Calu3 (cell line): ENCODE measurements at regions not wholly inside any gene's neighbourhood (a gene's known extent, or its start where the extent isn't known, plus 50 kb on each side); places are given as distances from the start of the nearest gene placed in this dataset.

Experiments
- BruUV-seq: library from RNA; stranded (reverse); fragments of 400-500 nt; replicated peaks from 2 replicates; lab custom pipeline; 2021; lab: Mats Ljungman, UMichigan
- CTCF ChIA-PET: fragments of 300-600 bp; sonication (Branson Sonifier 250); formaldehyde crosslinking; loops from one replicate; lab custom pipeline; 2022; ENCODE audit warnings: antibody characterized with exemption; lab: Charles Lee
- DNase-seq: peaks from one replicate; pipeline ENCODE4 v3.0.0; 2022
- H3K27ac Mint-ChIP-seq: one replicate; pipeline ENCODE4 v1.8.0; 2022; ENCODE audit warnings: mixed read lengths; ENCODE audit not compliant: unreplicated experiment
- H3K27me3 Mint-ChIP-seq: one replicate; pipeline ENCODE4 v1.8.0; 2022; ENCODE audit warnings: mixed read lengths; ENCODE audit not compliant: unreplicated experiment
- H3K36me3 Mint-ChIP-seq: one replicate; pipeline ENCODE4 v1.8.0; 2022; ENCODE audit warnings: mild to moderate bottlenecking, moderate library complexity, mixed read lengths; ENCODE audit not compliant: insufficient read depth, unreplicated experiment
- H3K4me1 Mint-ChIP-seq: one replicate; pipeline ENCODE4 v1.8.0; 2022; ENCODE audit warnings: mild to moderate bottlenecking, low read depth, mixed read lengths; ENCODE audit not compliant: unreplicated experiment
- H3K4me3 Mint-ChIP-seq: one replicate; pipeline ENCODE4 v1.8.0; 2022; ENCODE audit warnings: mild to moderate bottlenecking, low read depth, moderate library complexity, mixed read lengths; ENCODE audit not compliant: unreplicated experiment
- H3K9me3 Mint-ChIP-seq: one replicate; pipeline ENCODE4 v1.8.0; 2022; ENCODE audit warnings: low read depth, mixed read lengths; ENCODE audit not compliant: unreplicated experiment
- CTCF ChIP-seq: fragments of 200-600 bp; IDR thresholded peaks from one replicate; pipeline ENCODE4 v1.8.0; 2022; ENCODE audit warnings: antibody characterized with exemption; ENCODE audit not compliant: unreplicated experiment
- intact Hi-C: fragments of 100-400 bp; cut with micrococcal nuclease; formaldehyde crosslinking; loops from one replicate; pipeline ENCODE4 v1.10.0; 2022; ENCODE audit not compliant: unreplicated experiment

GRCh38 chr2:183408562-183408961 is 284.3 kb downstream of the NUP35 start:
- Mint-ChIP-seq H3K27me3 (no peaks in the 10 kb centered on the region), H3K9me3 (no peaks in the 10 kb centered on the region), H3K27ac (no peak overlapping the region), H3K4me1 (no peaks in the 10 kb centered on the region), H3K4me3 (no peak overlapping the region), H3K36me3 (no peaks in the 10 kb centered on the region)
- no peak for TF ChIP-seq CTCF
- intact Hi-C loops: no loop called here
- CTCF ChIA-PET: no interaction called here
- BruUV-seq: no TSS peak
- no peak for DNase-seq

GRCh38 chr2:183409662-183410061 is 285.4 kb downstream of the NUP35 start:
- no peak overlapping the region for H3K4me3 Mint-ChIP-seq
- H3K36me3 Mint-ChIP-seq: no peaks in the 10 kb centered on the region
- no peaks in the 10 kb centered on the region for H3K27me3 Mint-ChIP-seq
- no peaks in the 10 kb centered on the region for H3K4me1 Mint-ChIP-seq
- BruUV-seq: no TSS peak
- intact Hi-C loops: no loop called here
- H3K9me3 Mint-ChIP-seq: no peaks in the 10 kb centered on the region
- no peak overlapping the region for H3K27ac Mint-ChIP-seq
- no peak for DNase-seq
- CTCF ChIA-PET: no interaction called here
- no peak for TF ChIP-seq CTCF

DNA sequence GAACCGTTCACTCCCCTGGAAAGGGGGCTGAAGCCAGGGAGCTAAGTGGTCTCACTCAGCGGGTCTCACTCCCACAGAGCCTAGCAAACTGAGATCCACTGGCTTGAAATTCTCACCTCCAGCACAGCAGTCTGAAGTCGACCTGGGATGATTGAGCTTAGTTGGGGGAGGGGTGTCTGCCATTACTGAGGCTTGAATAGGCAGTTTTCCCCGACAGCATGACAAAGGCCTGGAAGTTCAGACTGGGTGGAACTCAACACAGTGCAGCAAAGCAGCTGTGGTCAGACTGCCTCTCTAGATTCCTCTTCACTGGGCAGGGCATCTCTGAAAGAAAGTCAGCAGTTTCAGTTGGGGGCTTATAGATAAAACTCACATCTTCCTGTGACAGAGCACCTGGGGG is 292.5 kb downstream of the NUP35 start:
- no peak for TF ChIP-seq CTCF
- intact Hi-C loops: no loop called here

GRCh38 chr2:183426825-183427224 is 302.6 kb downstream of the NUP35 start:
- H3K4me1 Mint-ChIP-seq: no peaks in the 10 kb centered on the region
- no peak for DNase-seq
- CTCF ChIA-PET: no interaction called here
- no peak for TF ChIP-seq CTCF
- no peaks in the 10 kb centered on the region for H3K9me3 Mint-ChIP-seq
- H3K27me3 Mint-ChIP-seq: no peaks in the 10 kb centered on the region
- no TSS peak for BruUV-seq
- intact Hi-C loops: no loop called here
- no peak overlapping the region for H3K4me3 Mint-ChIP-seq
- no peaks in the 10 kb centered on the region for H3K36me3 Mint-ChIP-seq
- H3K27ac Mint-ChIP-seq: no peak overlapping the region

More for the DNA sequence above, 292.5 kb downstream of the NUP35 start:
- H3K4me3 Mint-ChIP-seq: no peak overlapping the region
- peaks cover 8% of the 10 kb centered on the region for H3K4me1 Mint-ChIP-seq
- no peaks in the 10 kb centered on the region for H3K9me3 Mint-ChIP-seq
- no peak for DNase-seq
- no peaks in the 10 kb centered on the region for H3K36me3 Mint-ChIP-seq
- no peak overlapping the region for H3K27ac Mint-ChIP-seq
- BruUV-seq: no TSS peak
- CTCF ChIA-PET: no interaction called here
- H3K27me3 Mint-ChIP-seq: no peaks in the 10 kb centered on the region
